Suprapubic skin (tissue), 3 donors: ENCODE measurements at regions not wholly inside any gene's neighbourhood (a gene's known extent, or its start where the extent isn't known, plus 50 kb on each side); places are given as distances from the start of the nearest gene placed in this dataset.

Experiments
- EP300 ChIP-seq: sonication (generic); formaldehyde crosslinking; IDR thresholded peaks from one replicate; pipeline ENCODE4 v1.6.1; 2017; ENCODE audit warnings: antibody characterized with exemption
- POLR2A ChIP-seq, 2 donors: fragments of 450-650 bp; IDR thresholded peaks; one replicate each; pipeline ENCODE4 v1.6.1; 2017; ENCODE audit warnings: antibody characterized with exemption in 2 of 2, mild to moderate bottlenecking in 2 of 2, moderate library complexity in 2 of 2
- TF ChIP-seq, protein P1 (sequence below), 2 donors: fragments of 200-600 bp in 1 of 2; fragments of 450-650 bp in 1 of 2; sonication (generic) in 1 of 2; IDR thresholded peaks; one replicate each; pipeline ENCODE4 v1.5.1; 2016 to 2019; ENCODE audit warnings: antibody characterized with exemption in 2 of 2, mild to moderate bottlenecking in 1 of 2, moderate library complexity in 1 of 2

DNA sequence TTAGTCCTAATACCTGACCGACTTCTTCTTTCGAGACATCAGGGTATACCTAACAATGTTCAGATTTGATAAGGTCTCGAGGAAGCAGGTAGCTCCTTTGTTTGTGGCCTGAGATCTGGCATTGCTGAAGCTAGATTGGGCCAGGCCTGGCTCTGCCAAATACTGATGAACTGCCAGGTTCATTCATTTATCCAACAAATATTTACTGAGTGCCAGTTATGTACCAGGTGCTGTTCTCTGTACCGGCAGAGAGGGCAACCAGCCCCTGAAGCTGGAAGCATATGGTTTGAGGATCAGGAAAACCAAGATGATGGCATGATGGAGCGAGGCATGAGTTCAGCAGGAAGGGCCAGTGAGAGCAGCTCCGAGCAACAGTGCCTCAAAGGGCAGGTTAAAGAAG is 196.2 kb upstream of the NSMCE3 start:
- TF ChIP-seq, protein P1, sequence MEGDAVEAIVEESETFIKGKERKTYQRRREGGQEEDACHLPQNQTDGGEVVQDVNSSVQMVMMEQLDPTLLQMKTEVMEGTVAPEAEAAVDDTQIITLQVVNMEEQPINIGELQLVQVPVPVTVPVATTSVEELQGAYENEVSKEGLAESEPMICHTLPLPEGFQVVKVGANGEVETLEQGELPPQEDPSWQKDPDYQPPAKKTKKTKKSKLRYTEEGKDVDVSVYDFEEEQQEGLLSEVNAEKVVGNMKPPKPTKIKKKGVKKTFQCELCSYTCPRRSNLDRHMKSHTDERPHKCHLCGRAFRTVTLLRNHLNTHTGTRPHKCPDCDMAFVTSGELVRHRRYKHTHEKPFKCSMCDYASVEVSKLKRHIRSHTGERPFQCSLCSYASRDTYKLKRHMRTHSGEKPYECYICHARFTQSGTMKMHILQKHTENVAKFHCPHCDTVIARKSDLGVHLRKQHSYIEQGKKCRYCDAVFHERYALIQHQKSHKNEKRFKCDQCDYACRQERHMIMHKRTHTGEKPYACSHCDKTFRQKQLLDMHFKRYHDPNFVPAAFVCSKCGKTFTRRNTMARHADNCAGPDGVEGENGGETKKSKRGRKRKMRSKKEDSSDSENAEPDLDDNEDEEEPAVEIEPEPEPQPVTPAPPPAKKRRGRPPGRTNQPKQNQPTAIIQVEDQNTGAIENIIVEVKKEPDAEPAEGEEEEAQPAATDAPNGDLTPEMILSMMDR (IDR thresholded peaks at IDR 0.05), result no peak
- TF ChIP-seq EP300 (no peak), POLR2A (IDR thresholded peaks at IDR 0.05) (no peak)
